A549 (cell line): ENCODE measurements at regions not wholly inside any gene's neighbourhood (a gene's known extent, or its start where the extent isn't known, plus 50 kb on each side); places are given as distances from the start of the nearest gene placed in this dataset.

Experiments
- ATAC-seq, 2 experiments: fragments of 200-7000 bp in 1 of 2; fragments of >200 bp in 1 of 2; cut with Nextera tagmentation in 1 of 2; cut with Tn5 transposase in 1 of 2; 3 replicates each; pipeline versions ENCODE4 v1.8.0 to v1.9.1; 2018 to 2020; ENCODE audit warnings: mild to moderate bottlenecking in 1 of 2, moderate library complexity in 1 of 2
- CTCF ChIA-PET: fragments of 300-600 bp; sonication (Branson Sonifier 250); formaldehyde crosslinking; extraction: SDS; loops from one replicate; lab custom pipeline; 2021; ENCODE audit warnings: antibody characterized with exemption, inconsistent platforms; lab: Yijun Ruan, JAX
- POLR2A ChIA-PET: fragments of 350-600 bp; formaldehyde crosslinking; extraction: SDS; loops from one replicate; lab custom pipeline; 2021; ENCODE audit warnings: antibody characterized with exemption, inconsistent platforms; lab: Yijun Ruan, JAX
- DNase-seq, 2 experiments: peaks; one replicate each; pipeline versions ENCODE4 v3.0.0 to v3.0.0-alpha.2; 2011 to 2016; ENCODE audit warnings: low read depth in 1 of 2, low spot score in 1 of 2
- FAIRE-seq: peaks from 2 replicates; lab custom pipeline; 2011; peaks lifted over from hg19 to GRCh38; lab: Jason Lieb, UNC
- H3K27ac ChIP-seq, 2 experiments: fragments of >200 bp; sonication (Bioruptor Twin); formaldehyde crosslinking; 3 replicates each; pipeline ENCODE4 v1.5.1; 2016 to 2017
- H3K4me1 ChIP-seq: fragments of >200 bp; sonication (Bioruptor Twin); formaldehyde crosslinking; 3 replicates; pipeline ENCODE4 v1.6.1; 2016
- H3K4me2 ChIP-seq: fragments of >200 bp; sonication (Bioruptor Twin); formaldehyde crosslinking; 3 replicates; pipeline ENCODE4 v1.6.1; 2016
- H3K4me3 ChIP-seq: fragments of >200 bp; sonication (Bioruptor Twin); formaldehyde crosslinking; 3 replicates; pipeline ENCODE4 v1.5.1; 2016
- H3K9me3 ChIP-seq: fragments of >200 bp; sonication (Bioruptor Twin); formaldehyde crosslinking; 3 replicates; pipeline ENCODE4 v1.6.1; 2016
- BHLHE40 ChIP-seq: IDR thresholded peaks from 2 replicates; pipeline ENCODE4 v1.6.1; 2012; ENCODE audit warnings: low read depth, low read length, inconsistent platforms
- CBX2 ChIP-seq: fragments of 200-600 bp; sonication (generic); IDR thresholded peaks from 2 replicates; pipeline ENCODE4 v1.6.1; 2016; ENCODE audit warnings: low read depth, mild to moderate bottlenecking, borderline replicate concordance
- CBX8 ChIP-seq: fragments of 200-600 bp; sonication (generic); IDR thresholded peaks from 2 replicates; pipeline ENCODE4 v1.6.1; 2016
- CEBPB ChIP-seq, 2 experiments: fragments of >200 bp in 1 of 2; sonication (Bioruptor Twin) in 1 of 2; formaldehyde crosslinking in 1 of 2; IDR thresholded peaks; 2 replicates each; pipeline ENCODE4 v1.6.1; 2012 to 2016
- CHD4 ChIP-seq: fragments of 200-600 bp; sonication (generic); IDR thresholded peaks from 2 replicates; pipeline ENCODE4 v1.6.1; 2016; ENCODE audit warnings: antibody characterized with exemption, mild to moderate bottlenecking, borderline replicate concordance
- EHF ChIP-seq: fragments of 250-450 bp; sonication (Bioruptor Pico); IDR thresholded peaks from 2 replicates; pipeline ENCODE4 v1.5.0; 2020; ENCODE audit warnings: mild to moderate bottlenecking
- EHMT2 ChIP-seq: fragments of 200-600 bp; sonication (generic); IDR thresholded peaks from 2 replicates; pipeline ENCODE4 v1.6.1; 2016; ENCODE audit warnings: antibody characterized with exemption, low read depth, mild to moderate bottlenecking, moderate library complexity
- EP300 ChIP-seq, 2 experiments: fragments of >200 bp; sonication (Bioruptor Twin); formaldehyde crosslinking; IDR thresholded peaks; 2 replicates in 1 of 2; 3 replicates in 1 of 2; pipeline ENCODE4 v1.6.1; 2016 to 2017
- ESRRA ChIP-seq: fragments of 150-350 bp; IDR thresholded peaks from 2 replicates; pipeline ENCODE4 v1.6.1; 2014; ENCODE audit warnings: mild to moderate bottlenecking, low read length, borderline replicate concordance
- FOSL2 ChIP-seq, 2 experiments: fragments of 450-650 bp in 1 of 2; fragments of >200 bp in 1 of 2; sonication (Bioruptor Twin) in 1 of 2; formaldehyde crosslinking; IDR thresholded peaks; 2 replicates each; pipeline versions ENCODE4 v1.5.0 to v1.6.1; 2016 to 2020; ENCODE audit warnings: mild to moderate bottlenecking in 1 of 2, moderate library complexity in 1 of 2
- GATA3 ChIP-seq: IDR thresholded peaks from 2 replicates; pipeline ENCODE4 v1.6.1; 2012; ENCODE audit warnings: borderline replicate concordance
- HES2 ChIP-seq: fragments of >200 bp; sonication (Bioruptor Twin); formaldehyde crosslinking; IDR thresholded peaks from 2 replicates; pipeline ENCODE4 v1.6.1; 2016
- HOXA7 ChIP-seq: fragments of 250-450 bp; sonication (Bioruptor Pico); IDR thresholded peaks from 2 replicates; pipeline ENCODE4 v1.5.0; 2020; ENCODE audit warnings: mild to moderate bottlenecking, moderate library complexity
- HOXB5 ChIP-seq: fragments of 250-450 bp; sonication (Bioruptor Pico); IDR thresholded peaks from 2 replicates; pipeline ENCODE4 v1.5.0; 2020; ENCODE audit warnings: mild to moderate bottlenecking, moderate library complexity
- KDM1A ChIP-seq: fragments of 200-600 bp; sonication (generic); IDR thresholded peaks from 2 replicates; pipeline ENCODE4 v1.6.1; 2016; ENCODE audit warnings: low read depth, mild to moderate bottlenecking
- MAFK ChIP-seq: fragments of 450-650 bp; IDR thresholded peaks from 2 replicates; pipeline ENCODE4 v1.6.1; 2014; ENCODE audit not compliant: partially characterized antibody
- MAX ChIP-seq: IDR thresholded peaks from 2 replicates; pipeline ENCODE4 v1.6.1; 2012
- MAZ ChIP-seq: fragments of 150-350 bp; IDR thresholded peaks from 2 replicates; pipeline ENCODE4 v1.6.1; 2014; ENCODE audit warnings: antibody characterized with exemption, low read depth, low read length, borderline replicate concordance
- NFE2L2 ChIP-seq: fragments of 150-350 bp; conservative IDR thresholded peaks from 2 replicates; pipeline ENCODE4 v1.6.1; 2014; ENCODE audit warnings: low read length
- NPAS2 ChIP-seq: fragments of 250-450 bp; sonication (Bioruptor Pico); IDR thresholded peaks from 2 replicates; pipeline ENCODE4 v1.8.0; 2022; ENCODE audit warnings: mild to moderate bottlenecking, moderate library complexity, borderline replicate concordance
- PHF8 ChIP-seq: fragments of 200-600 bp; sonication (generic); IDR thresholded peaks from 2 replicates; pipeline ENCODE4 v1.6.1; 2016; ENCODE audit warnings: low read depth, mild to moderate bottlenecking, antibody characterized with exemption, moderate library complexity, borderline replicate concordance
- POLR2A ChIP-seq: IDR thresholded peaks from 2 replicates; pipeline ENCODE4 v1.6.1; 2012; ENCODE audit warnings: mild to moderate bottlenecking, low read length
- POLR2AphosphoS2 ChIP-seq: conservative IDR thresholded peaks from 2 replicates; pipeline ENCODE4 v1.6.1; 2012; ENCODE audit warnings: low read length, improper control_type of control experiment, inconsistent platforms
- RARB ChIP-seq: fragments of 250-450 bp; sonication (Bioruptor Pico); IDR thresholded peaks from 2 replicates; pipeline ENCODE4 v1.8.0; 2021; ENCODE audit warnings: mild to moderate bottlenecking, moderate library complexity
- ZSCAN20 ChIP-seq: fragments of 250-450 bp; sonication (Bioruptor Pico); IDR thresholded peaks from 2 replicates; pipeline ENCODE4 v1.8.0; 2022; ENCODE audit warnings: mild to moderate bottlenecking, moderate library complexity
- WGBS: methylation state at CpG from one replicate; pipeline ENCODE4 v1.1.6; 2017; ENCODE audit errors: missing lambda C conversion rate; 5-methylcytosine and 5-hydroxymethylcytosine counted together
- TF ChIP-seq, protein P1 (sequence below): fragments of >200 bp; sonication (Bioruptor Twin); formaldehyde crosslinking; IDR thresholded peaks from 3 replicates; pipeline ENCODE4 v1.5.1; 2016
- TF ChIP-seq, protein P2 (sequence below): fragments of 450-650 bp; IDR thresholded peaks from 2 replicates; pipeline ENCODE4 v1.6.1; 2014; ENCODE audit warnings: antibody characterized with exemption
- TF ChIP-seq, protein P3 (sequence below): IDR thresholded peaks from 2 replicates; pipeline ENCODE4 v1.6.1; 2012; ENCODE audit warnings: low read depth, borderline replicate concordance

- ChIA-PET POLR2A (no interaction called here), CTCF (no interaction called here)
- H3K27ac ChIP-seq = no peak overlapping the region
- FAIRE-seq (no peak), DNase-seq (no peak), ATAC-seq (no peak)
- H3K4me1 ChIP-seq = no peaks in the 10 kb centered on the region
- no peak overlapping the region for H3K4me3 ChIP-seq
- WGBS = 16% methylated on average over 1 of the region's 1 CpG
- no peak overlapping the region for H3K4me2 ChIP-seq
- no peaks in the 10 kb centered on the region for H3K9me3 ChIP-seq
- TF ChIP-seq, protein P1, sequence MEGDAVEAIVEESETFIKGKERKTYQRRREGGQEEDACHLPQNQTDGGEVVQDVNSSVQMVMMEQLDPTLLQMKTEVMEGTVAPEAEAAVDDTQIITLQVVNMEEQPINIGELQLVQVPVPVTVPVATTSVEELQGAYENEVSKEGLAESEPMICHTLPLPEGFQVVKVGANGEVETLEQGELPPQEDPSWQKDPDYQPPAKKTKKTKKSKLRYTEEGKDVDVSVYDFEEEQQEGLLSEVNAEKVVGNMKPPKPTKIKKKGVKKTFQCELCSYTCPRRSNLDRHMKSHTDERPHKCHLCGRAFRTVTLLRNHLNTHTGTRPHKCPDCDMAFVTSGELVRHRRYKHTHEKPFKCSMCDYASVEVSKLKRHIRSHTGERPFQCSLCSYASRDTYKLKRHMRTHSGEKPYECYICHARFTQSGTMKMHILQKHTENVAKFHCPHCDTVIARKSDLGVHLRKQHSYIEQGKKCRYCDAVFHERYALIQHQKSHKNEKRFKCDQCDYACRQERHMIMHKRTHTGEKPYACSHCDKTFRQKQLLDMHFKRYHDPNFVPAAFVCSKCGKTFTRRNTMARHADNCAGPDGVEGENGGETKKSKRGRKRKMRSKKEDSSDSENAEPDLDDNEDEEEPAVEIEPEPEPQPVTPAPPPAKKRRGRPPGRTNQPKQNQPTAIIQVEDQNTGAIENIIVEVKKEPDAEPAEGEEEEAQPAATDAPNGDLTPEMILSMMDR = no peak
- TF ChIP-seq POLR2A = no peak
- no peak for TF ChIP-seq HES2
- no peak for TF ChIP-seq KDM1A
- no peak for TF ChIP-seq ZSCAN20 (CRISPR knock-in tag)
- TF ChIP-seq MAFK = no peak
- no peak for TF ChIP-seq HOXA7 (CRISPR knock-in tag)
- TF ChIP-seq, protein P2, sequence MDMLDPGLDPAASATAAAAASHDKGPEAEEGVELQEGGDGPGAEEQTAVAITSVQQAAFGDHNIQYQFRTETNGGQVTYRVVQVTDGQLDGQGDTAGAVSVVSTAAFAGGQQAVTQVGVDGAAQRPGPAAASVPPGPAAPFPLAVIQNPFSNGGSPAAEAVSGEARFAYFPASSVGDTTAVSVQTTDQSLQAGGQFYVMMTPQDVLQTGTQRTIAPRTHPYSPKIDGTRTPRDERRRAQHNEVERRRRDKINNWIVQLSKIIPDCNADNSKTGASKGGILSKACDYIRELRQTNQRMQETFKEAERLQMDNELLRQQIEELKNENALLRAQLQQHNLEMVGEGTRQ = no peak
- no peak for TF ChIP-seq PHF8
- no peak for TF ChIP-seq BHLHE40
- no peak for TF ChIP-seq CBX2
- no peak for TF ChIP-seq NPAS2 (CRISPR knock-in tag)
- no peak for TF ChIP-seq EHF (CRISPR knock-in tag)
Observed at GRCh38 chr3:168914662-168915061, 748.9 kb downstream of the MECOM start.

GRCh38 chr3:168909260-168909659 is 754.3 kb downstream of the MECOM start:
- 64% methylated on average over 1 of the region's 1 CpG for WGBS
- no peaks in the 10 kb centered on the region for H3K4me1 ChIP-seq
- no peak for DNase-seq
- no peaks in the 10 kb centered on the region for H3K9me3 ChIP-seq
- CTCF ChIA-PET = no interaction called here
- no peak overlapping the region for H3K4me2 ChIP-seq
- H3K27ac ChIP-seq = no peak overlapping the region
- no peak for TF ChIP-seq EHMT2
- TF ChIP-seq HOXB5 (CRISPR knock-in tag) = no peak
- no peak for TF ChIP-seq HES2
- TF ChIP-seq RARB (CRISPR knock-in tag) = no peak
- no peak for TF ChIP-seq GATA3
- no peak for TF ChIP-seq FOSL2 (IDR thresholded peaks at IDR 0.05)
- no peak for TF ChIP-seq FOSL2 (CRISPR knock-in tag; IDR thresholded peaks at IDR 0.05)
- no peak for TF ChIP-seq CEBPB (IDR thresholded peaks at IDR 0.05)
- no peak for TF ChIP-seq MAX
- TF ChIP-seq, protein P1 = no peak
- TF ChIP-seq EHF (CRISPR knock-in tag) = no peak
- no peak for TF ChIP-seq POLR2AphosphoS2
- TF ChIP-seq EP300 (IDR thresholded peaks at IDR 0.05) = no peak
- no peak for TF ChIP-seq ESRRA
- TF ChIP-seq POLR2A = no peak
- no peak for TF ChIP-seq CBX8
- TF ChIP-seq, protein P3, sequence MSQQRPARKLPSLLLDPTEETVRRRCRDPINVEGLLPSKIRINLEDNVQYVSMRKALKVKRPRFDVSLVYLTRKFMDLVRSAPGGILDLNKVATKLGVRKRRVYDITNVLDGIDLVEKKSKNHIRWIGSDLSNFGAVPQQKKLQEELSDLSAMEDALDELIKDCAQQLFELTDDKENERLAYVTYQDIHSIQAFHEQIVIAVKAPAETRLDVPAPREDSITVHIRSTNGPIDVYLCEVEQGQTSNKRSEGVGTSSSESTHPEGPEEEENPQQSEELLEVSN = no peak
- no peak for TF ChIP-seq CHD4
- no peak for TF ChIP-seq KDM1A
- no peak for TF ChIP-seq MAZ
- TF ChIP-seq NFE2L2 = no peak
- TF ChIP-seq, all 56 proteins: peak for 0
- ATAC-seq (no peak), FAIRE-seq (no peak)
- POLR2A ChIA-PET = no interaction called here
- no peak overlapping the region for H3K4me3 ChIP-seq
